AG09309 (cell line): ENCODE measurements at regions not wholly inside any gene's neighbourhood (a gene's known extent, or its start where the extent isn't known, plus 50 kb on each side); places are given as distances from the start of the nearest gene placed in this dataset.
A peak's percentile ranks its signal among the peaks of the same experiment; 100 is the strongest.

ENCODE experiments used
- DNase-seq: peaks from one replicate; pipeline ENCODE4 v3.0.0-alpha.2; 2010; ENCODE audit warnings: low read depth
- H3K4me3 ChIP-seq: 2 replicates; pipeline ENCODE4 v1.5.1; 2011; ENCODE audit warnings: mild to moderate bottlenecking, low read depth, low read length, moderate library complexity; ENCODE audit not compliant: control insufficient read depth
- TF ChIP-seq, protein P1 (sequence below): IDR thresholded peaks from 2 replicates; pipeline ENCODE4 v1.5.1; 2011; ENCODE audit warnings: mild to moderate bottlenecking, low read depth, low read length, inconsistent platforms; ENCODE audit not compliant: insufficient read depth, control insufficient read depth; ENCODE audit errors: missing control alignments

DNA sequence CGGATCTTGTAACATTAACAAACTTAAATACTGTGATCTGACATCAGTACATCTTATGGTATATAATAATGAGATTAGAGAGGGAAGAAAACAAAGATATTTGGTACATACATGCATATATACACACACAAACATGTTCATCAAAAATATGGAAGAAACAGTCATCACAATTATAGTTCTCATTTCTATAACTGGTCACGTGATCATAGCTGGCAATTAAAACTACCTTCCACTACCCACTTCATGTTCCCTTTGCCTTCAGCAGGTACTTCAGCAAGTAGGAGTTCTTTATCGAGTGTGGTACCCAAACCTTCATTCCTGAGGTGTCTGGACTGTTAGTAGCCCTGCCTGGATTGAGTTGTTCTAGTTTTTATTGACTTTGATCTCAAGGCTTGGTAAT, 70.9 kb upstream of the ALDH1A3 start:
- TF ChIP-seq, protein P1, sequence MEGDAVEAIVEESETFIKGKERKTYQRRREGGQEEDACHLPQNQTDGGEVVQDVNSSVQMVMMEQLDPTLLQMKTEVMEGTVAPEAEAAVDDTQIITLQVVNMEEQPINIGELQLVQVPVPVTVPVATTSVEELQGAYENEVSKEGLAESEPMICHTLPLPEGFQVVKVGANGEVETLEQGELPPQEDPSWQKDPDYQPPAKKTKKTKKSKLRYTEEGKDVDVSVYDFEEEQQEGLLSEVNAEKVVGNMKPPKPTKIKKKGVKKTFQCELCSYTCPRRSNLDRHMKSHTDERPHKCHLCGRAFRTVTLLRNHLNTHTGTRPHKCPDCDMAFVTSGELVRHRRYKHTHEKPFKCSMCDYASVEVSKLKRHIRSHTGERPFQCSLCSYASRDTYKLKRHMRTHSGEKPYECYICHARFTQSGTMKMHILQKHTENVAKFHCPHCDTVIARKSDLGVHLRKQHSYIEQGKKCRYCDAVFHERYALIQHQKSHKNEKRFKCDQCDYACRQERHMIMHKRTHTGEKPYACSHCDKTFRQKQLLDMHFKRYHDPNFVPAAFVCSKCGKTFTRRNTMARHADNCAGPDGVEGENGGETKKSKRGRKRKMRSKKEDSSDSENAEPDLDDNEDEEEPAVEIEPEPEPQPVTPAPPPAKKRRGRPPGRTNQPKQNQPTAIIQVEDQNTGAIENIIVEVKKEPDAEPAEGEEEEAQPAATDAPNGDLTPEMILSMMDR = no peak
- no peak for DNase-seq

DNA sequence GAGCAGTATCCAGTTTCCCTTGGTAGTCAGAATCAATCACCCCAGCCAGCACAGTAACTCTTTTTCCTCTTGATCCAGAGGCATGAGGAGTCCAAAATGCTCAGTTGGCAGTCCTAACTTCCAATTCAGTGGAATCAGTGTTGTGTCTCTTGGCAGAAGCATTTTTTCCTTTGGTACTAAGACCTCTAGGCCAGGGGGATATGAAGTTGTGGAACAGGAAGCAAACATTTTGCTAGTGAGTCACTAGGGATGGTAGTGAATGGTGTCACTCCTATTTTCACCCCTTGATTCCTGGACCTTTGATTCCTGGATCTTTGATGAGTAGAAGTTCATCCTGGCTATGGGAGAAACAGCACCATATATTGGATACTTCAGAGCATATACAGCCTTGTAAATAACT, 70.5 kb upstream of the ALDH1A3 start:
- DNase-seq = no peak
- TF ChIP-seq, protein P1 = no peak

More for the DNA sequence above, 70.9 kb upstream of the ALDH1A3 start:
- H3K4me3 ChIP-seq = no peak overlapping the region

DNA sequence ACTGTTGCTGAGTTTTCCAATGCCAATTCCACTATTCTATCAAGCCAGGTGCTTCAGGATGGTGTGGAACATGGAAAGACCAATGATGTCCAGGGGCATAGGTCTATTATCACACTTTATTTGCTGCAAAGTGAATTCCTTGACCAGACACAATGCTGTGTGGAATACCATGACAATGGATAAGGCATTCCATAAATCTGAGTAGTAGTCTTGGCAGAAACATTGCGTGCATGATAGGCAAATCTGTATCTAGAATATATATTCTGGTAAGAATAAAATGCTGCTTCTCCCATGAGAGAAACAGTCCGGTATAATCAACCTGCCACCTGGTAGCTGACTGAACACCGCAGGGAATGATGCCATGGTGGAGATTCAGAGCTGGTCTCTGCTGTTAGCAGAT, 70.0 kb upstream of the ALDH1A3 start:
- no peak for DNase-seq
- TF ChIP-seq, protein P1 = no peak
- H3K4me3 ChIP-seq = no peak overlapping the region

More for the DNA sequence above, 70.5 kb upstream of the ALDH1A3 start:
- no peak overlapping the region for H3K4me3 ChIP-seq

DNA sequence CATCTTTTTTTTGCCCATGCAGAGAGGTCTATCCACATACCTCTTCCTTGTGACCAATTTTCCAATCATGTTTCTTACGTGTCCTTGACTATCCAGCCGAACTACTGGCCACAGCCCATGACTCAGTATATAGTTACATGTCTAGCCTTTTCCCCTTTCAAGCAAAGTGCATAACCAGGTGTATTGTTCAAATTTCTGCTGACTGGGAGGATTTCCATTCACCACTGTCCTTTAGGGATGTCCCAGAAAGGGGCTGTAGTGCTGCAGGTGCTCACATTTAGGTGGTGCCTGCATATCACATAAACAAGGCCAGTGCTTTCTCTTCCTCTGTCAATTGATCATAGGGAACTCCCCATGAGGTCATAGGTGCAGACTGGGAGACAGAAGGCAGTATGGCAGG, 69.4 kb upstream of the ALDH1A3 start:
- DNase-seq = no peak
- no peak overlapping the region for H3K4me3 ChIP-seq
- TF ChIP-seq, protein P1 = no peak

DNA sequence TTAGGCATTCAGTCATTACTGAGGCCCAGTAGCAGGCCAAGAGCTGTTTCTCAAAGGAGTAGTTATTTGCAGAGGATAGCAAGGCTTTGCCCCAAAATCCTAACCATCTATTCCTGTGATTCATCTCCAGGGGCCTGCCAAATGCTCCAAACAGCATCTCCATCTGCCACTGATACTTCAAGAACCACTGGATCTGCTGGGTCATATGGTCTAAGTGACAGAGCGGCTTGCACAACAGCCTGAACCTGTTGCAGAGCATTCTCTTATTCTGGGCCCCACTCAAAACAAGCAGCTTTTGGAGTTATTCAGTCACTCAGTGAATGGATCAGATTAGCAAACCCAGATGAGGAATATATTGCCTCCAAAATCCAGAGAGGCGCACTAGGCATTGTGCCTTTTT, 68.8 kb upstream of the ALDH1A3 start:
- TF ChIP-seq, protein P1 = no peak
- no peak for DNase-seq
- no peak overlapping the region for H3K4me3 ChIP-seq

DNA sequence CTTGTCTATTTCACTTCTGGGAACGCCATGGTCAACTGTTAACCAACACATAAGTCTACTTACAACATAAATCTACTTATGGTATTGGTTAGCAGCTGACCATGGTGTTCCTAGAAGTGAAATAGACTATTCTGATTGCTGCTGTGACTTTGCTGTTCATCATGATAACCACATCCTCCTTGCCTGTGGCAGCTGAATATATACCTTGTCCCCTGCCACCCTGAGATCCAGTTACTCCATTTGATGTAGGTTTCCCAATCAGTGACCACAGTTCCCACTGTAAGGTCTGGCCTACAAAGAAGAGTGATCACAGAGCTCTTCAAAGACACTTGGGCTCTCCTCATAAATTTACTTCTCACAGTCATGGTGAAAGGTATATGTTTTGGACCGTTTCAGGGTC, 66.8 kb upstream of the ALDH1A3 start:
- H3K4me3 ChIP-seq = no peak overlapping the region
- DNase-seq = no peak
- TF ChIP-seq, protein P1 = no peak

DNA sequence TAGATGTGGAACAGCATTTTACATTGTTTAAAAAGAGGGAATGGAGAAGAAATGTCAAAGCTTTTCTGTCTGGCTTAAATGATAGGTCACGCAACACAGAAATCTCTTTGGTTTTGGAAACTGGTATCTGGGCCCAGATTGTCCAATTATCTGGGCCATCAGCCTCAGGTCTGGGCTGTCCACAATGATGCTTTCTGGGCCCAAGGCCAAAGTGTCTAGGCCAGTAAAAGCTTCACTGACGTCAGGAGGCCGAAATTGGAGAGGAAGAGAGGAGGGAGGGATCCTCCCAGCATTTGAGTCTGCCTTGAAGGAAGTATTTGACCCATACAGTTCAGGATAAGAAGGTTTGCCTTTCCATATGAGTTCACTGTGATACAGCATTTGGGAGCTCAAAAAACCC, 60.7 kb upstream of the ALDH1A3 start:
- TF ChIP-seq, protein P1 = no peak
- H3K4me3 ChIP-seq = no peak overlapping the region
- peak; percentile 50 for DNase-seq
